H9 (cell line): ENCODE measurements at regions not wholly inside any gene's neighbourhood (a gene's known extent, or its start where the extent isn't known, plus 50 kb on each side); places are given as distances from the start of the nearest gene placed in this dataset.
A peak's percentile ranks its signal among the peaks of the same experiment; 100 is the strongest.

Source experiments
- DNase-seq: peaks from one replicate; pipeline ENCODE4 v3.0.0-alpha.2; 2017
- H2AFZ ChIP-seq: one replicate; pipeline ENCODE4 v1.6.1; 2013; ENCODE audit warnings: mild to moderate bottlenecking, low read length, control low read depth, moderate library complexity
- H2AK5ac ChIP-seq: 2 replicates; pipeline ENCODE4 v1.6.1; 2013; ENCODE audit warnings: low read length, control low read depth, mixed read lengths; ENCODE audit not compliant: insufficient read length
- H2BK120ac ChIP-seq: one replicate; pipeline ENCODE4 v1.6.1; 2013; ENCODE audit warnings: low read depth, mild to moderate bottlenecking, low read length, control low read depth, inconsistent platforms; ENCODE audit not compliant: poor library complexity, severe bottlenecking
- H2BK12ac ChIP-seq: 2 replicates; pipeline ENCODE4 v1.6.1; 2013; ENCODE audit warnings: low read length, control low read depth, mixed read lengths, low read depth; ENCODE audit not compliant: insufficient read length
- H2BK15ac ChIP-seq: 2 replicates; pipeline ENCODE4 v1.6.1; 2013; ENCODE audit warnings: low read depth, low read length, control low read depth
- H2BK20ac ChIP-seq: one replicate; pipeline ENCODE4 v1.6.1; 2013; ENCODE audit warnings: low read depth, mild to moderate bottlenecking, low read length, control low read depth, inconsistent platforms; ENCODE audit not compliant: poor library complexity, severe bottlenecking
- H2BK5ac ChIP-seq: 2 replicates; pipeline ENCODE4 v1.6.1; 2013; ENCODE audit warnings: low read length, control low read depth, mixed read lengths; ENCODE audit not compliant: insufficient read length
- H3K14ac ChIP-seq: 2 replicates; pipeline ENCODE4 v1.6.1; 2013; ENCODE audit warnings: low read length, control low read depth; ENCODE audit not compliant: insufficient read depth
- H3K18ac ChIP-seq: 2 replicates; pipeline ENCODE4 v1.6.1; 2013; ENCODE audit warnings: low read depth, mild to moderate bottlenecking, mixed read lengths, low read length, control low read depth; ENCODE audit not compliant: insufficient read length
- H3K23ac ChIP-seq: 2 replicates; pipeline ENCODE4 v1.6.1; 2013; ENCODE audit warnings: low read length, control low read depth, mixed read lengths, low read depth; ENCODE audit not compliant: insufficient read length
- H3K23me2 ChIP-seq: 2 replicates; pipeline ENCODE4 v1.6.1; 2013; ENCODE audit warnings: low read depth, mild to moderate bottlenecking, mixed read lengths, low read length, control low read depth; ENCODE audit not compliant: insufficient read length, poor library complexity, severe bottlenecking
- H3K27ac ChIP-seq: 2 replicates; pipeline ENCODE4 v1.5.1; 2013; ENCODE audit warnings: low read length, control low read depth, mixed read lengths, low read depth; ENCODE audit not compliant: insufficient read length
- H3K27me3 ChIP-seq: 2 replicates; pipeline ENCODE4 v1.6.1; 2013; ENCODE audit warnings: low read length, control low read depth, inconsistent platforms; ENCODE audit not compliant: insufficient read depth
- H3K4ac ChIP-seq: 2 replicates; pipeline ENCODE4 v1.6.1; 2013; ENCODE audit warnings: low read depth, mild to moderate bottlenecking, control low read depth, inconsistent platforms, low read length, moderate library complexity
- H3K4me1 ChIP-seq: 2 replicates; pipeline ENCODE4 v1.6.1; 2013; ENCODE audit warnings: low read length, control low read depth, inconsistent platforms; ENCODE audit not compliant: insufficient read depth
- H3K4me2 ChIP-seq: 2 replicates; pipeline ENCODE4 v1.6.1; 2013; ENCODE audit warnings: low read length, control low read depth, mixed read lengths; ENCODE audit not compliant: insufficient read length, insufficient read depth
- H3K56ac ChIP-seq: 2 replicates; pipeline ENCODE4 v1.6.1; 2013; ENCODE audit warnings: low read depth, mild to moderate bottlenecking, mixed read lengths, low read length, control low read depth; ENCODE audit not compliant: insufficient read length
- H3K79me1 ChIP-seq: 2 replicates; pipeline ENCODE4 v1.6.1; 2013; ENCODE audit warnings: low read depth, mild to moderate bottlenecking, moderate library complexity, low read length, control low read depth, inconsistent platforms; ENCODE audit not compliant: insufficient read depth, poor library complexity, severe bottlenecking
- H3K79me2 ChIP-seq: 2 replicates; pipeline ENCODE4 v1.6.1; 2013; ENCODE audit warnings: low read length, control low read depth, inconsistent platforms; ENCODE audit not compliant: insufficient read depth
- H3K9ac ChIP-seq: 2 replicates; pipeline ENCODE4 v1.6.1; 2013; ENCODE audit warnings: low read length, control low read depth, mixed read lengths; ENCODE audit not compliant: insufficient read length; ENCODE audit errors: extremely low read depth
- H3K9me3 ChIP-seq: one replicate; pipeline ENCODE4 v1.6.1; 2013; ENCODE audit warnings: low read depth, low read length, inconsistent platforms; ENCODE audit not compliant: control insufficient read depth
- H3T11ph ChIP-seq: one replicate; pipeline ENCODE4 v1.6.1; 2013; ENCODE audit warnings: mild to moderate bottlenecking, low read length, control low read depth, inconsistent platforms
- H4K20me1 ChIP-seq: one replicate; pipeline ENCODE4 v1.6.1; 2013; ENCODE audit not compliant: control insufficient read depth, insufficient read length, insufficient read depth
- H4K5ac ChIP-seq: 2 replicates; pipeline ENCODE4 v1.6.1; 2013; ENCODE audit warnings: low read depth, mild to moderate bottlenecking, mixed read lengths, low read length, control low read depth; ENCODE audit not compliant: insufficient read length
- H4K8ac ChIP-seq: replicated peaks from 2 replicates; pipeline ENCODE4 v1.6.1; 2013; ENCODE audit warnings: low read length, control low read depth, mixed read lengths, low read depth; ENCODE audit not compliant: insufficient read length
- H4K91ac ChIP-seq: 2 replicates; pipeline ENCODE4 v1.6.1; 2013; ENCODE audit warnings: low read depth, mild to moderate bottlenecking, moderate library complexity, mixed read lengths, low read length, control low read depth; ENCODE audit not compliant: insufficient read length
- H3K27ac Mint-ChIP-seq, 3 experiments: 2 replicates in 2 of 3; 3 replicates in 1 of 3; pipeline ENCODE4 v1.8.0; 2020 to 2021; ENCODE audit warnings: mixed read lengths in 3 of 3, mild to moderate bottlenecking in 1 of 3, moderate library complexity in 1 of 3
- H3K27me3 Mint-ChIP-seq: 2 replicates; pipeline ENCODE4 v1.8.0; 2021; ENCODE audit warnings: low read depth, mild to moderate bottlenecking, moderate library complexity, mixed read lengths
- H3K36me3 Mint-ChIP-seq, 3 experiments: 2 replicates in 2 of 3; 3 replicates in 1 of 3; pipeline ENCODE4 v1.8.0; 2020 to 2021; ENCODE audit warnings: low read depth in 3 of 3, mixed read lengths in 3 of 3; ENCODE audit not compliant: insufficient read depth in 1 of 3
- H3K4me1 Mint-ChIP-seq, 2 experiments: 2 replicates each; pipeline ENCODE4 v1.8.0; 2020; ENCODE audit warnings: mixed read lengths in 2 of 2
- H3K4me3 Mint-ChIP-seq, 2 experiments: 2 replicates in 1 of 2; 3 replicates in 1 of 2; pipeline ENCODE4 v1.8.0; 2020 to 2021; ENCODE audit warnings: mild to moderate bottlenecking in 2 of 2, mixed read lengths in 2 of 2, moderate library complexity in 1 of 2
- H3K9me3 Mint-ChIP-seq, 2 experiments: 2 replicates in 1 of 2; 3 replicates in 1 of 2; pipeline ENCODE4 v1.8.0; 2020; ENCODE audit warnings: mild to moderate bottlenecking in 2 of 2, mixed read lengths in 2 of 2, moderate library complexity in 1 of 2
- WGBS: extraction: QIAGEN DNeasy Blood & Tissue Kit; methylation state at CpG from one replicate; pipeline ENCODE4 v1.1.7; 2013; ENCODE audit warnings: missing lambda C conversion rate, low lambda C conversion rate, mixed read lengths; ENCODE audit not compliant: insufficient read length; ENCODE audit errors: extremely low coverage; 5-methylcytosine and 5-hydroxymethylcytosine counted together
- TF ChIP-seq, protein P1 (sequence below): fragments of 200-600 bp; sonication (generic); conservative IDR thresholded peaks from 3 replicates; pipeline ENCODE4 v1.8.0; 2021; ENCODE audit warnings: antibody characterized with exemption, mild to moderate bottlenecking

GRCh38 chr7:130909881-130910672, 176.1 kb upstream of the KLF14 start:
- Histone ChIP-seq H3K4me2 (no peak overlapping the region), H4K91ac (no peak overlapping the region), H3K9me3 (no peaks in the 10 kb centered on the region), H3K56ac (no peak overlapping the region), H2AFZ (no peak overlapping the region), H2BK120ac (no peak overlapping the region), H2BK12ac (no peak overlapping the region), H3K18ac (no peak overlapping the region), H2BK5ac (no peak overlapping the region), H3K27ac (no peak overlapping the region), H4K8ac (no peak overlapping the region), H3T11ph (peak overlapping the region; percentile 60), H4K20me1 (no peaks in the 10 kb centered on the region), H2AK5ac (peak overlapping the region; percentile 86), H4K5ac (no peak overlapping the region), H3K23me2 (peaks cover 4% of the 10 kb centered on the region), H3K79me1 (no peaks in the 10 kb centered on the region), H3K4me1 (peaks cover 26% of the 10 kb centered on the region; the same call in 1 of the 2 replicates), H3K9ac (no peak overlapping the region), H3K14ac (no peak overlapping the region), H3K23ac (no peak overlapping the region), H2BK20ac (no peak overlapping the region), H3K79me2 (no peaks in the 10 kb centered on the region), H2BK15ac (no peak overlapping the region), H3K4ac (no peak overlapping the region; the same call in 1 of the 2 replicates), H3K27me3 (no peaks in the 10 kb centered on the region)
- Mint-ChIP-seq H3K36me3 (no peaks in the 10 kb centered on the region), H3K4me1 (peaks cover 63 to 65% of the 10 kb centered on the region in 2 experiments), H3K27ac (peak overlapping the region; percentile 70 to 97 (median 96); a peak in 6 of 7 replicates), H3K4me3 (no peak overlapping the region), H3K9me3 (no peaks in the 10 kb centered on the region), H3K27me3 (no peaks in the 10 kb centered on the region)
- DNase-seq: no peak
- TF ChIP-seq, protein P1, sequence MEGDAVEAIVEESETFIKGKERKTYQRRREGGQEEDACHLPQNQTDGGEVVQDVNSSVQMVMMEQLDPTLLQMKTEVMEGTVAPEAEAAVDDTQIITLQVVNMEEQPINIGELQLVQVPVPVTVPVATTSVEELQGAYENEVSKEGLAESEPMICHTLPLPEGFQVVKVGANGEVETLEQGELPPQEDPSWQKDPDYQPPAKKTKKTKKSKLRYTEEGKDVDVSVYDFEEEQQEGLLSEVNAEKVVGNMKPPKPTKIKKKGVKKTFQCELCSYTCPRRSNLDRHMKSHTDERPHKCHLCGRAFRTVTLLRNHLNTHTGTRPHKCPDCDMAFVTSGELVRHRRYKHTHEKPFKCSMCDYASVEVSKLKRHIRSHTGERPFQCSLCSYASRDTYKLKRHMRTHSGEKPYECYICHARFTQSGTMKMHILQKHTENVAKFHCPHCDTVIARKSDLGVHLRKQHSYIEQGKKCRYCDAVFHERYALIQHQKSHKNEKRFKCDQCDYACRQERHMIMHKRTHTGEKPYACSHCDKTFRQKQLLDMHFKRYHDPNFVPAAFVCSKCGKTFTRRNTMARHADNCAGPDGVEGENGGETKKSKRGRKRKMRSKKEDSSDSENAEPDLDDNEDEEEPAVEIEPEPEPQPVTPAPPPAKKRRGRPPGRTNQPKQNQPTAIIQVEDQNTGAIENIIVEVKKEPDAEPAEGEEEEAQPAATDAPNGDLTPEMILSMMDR: no peak
- WGBS: no CpG with 5 or more reads among the region's 9 CpGs
